Mucosa of descending colon (tissue), 3 donors: ENCODE measurements at regions not wholly inside any gene's neighbourhood (a gene's known extent, or its start where the extent isn't known, plus 50 kb on each side); places are given as distances from the start of the nearest gene placed in this dataset.

Source experiments
- ATAC-seq: fragments of 200-7000 bp; cut with Tn5 transposase; one replicate; pipeline ENCODE4 v1.9.1; 2020; ENCODE audit warnings: mild to moderate bottlenecking, moderate library complexity
- DNase-seq, 3 donors: peaks; one replicate each; pipeline ENCODE4 v3.0.0-alpha.2; 2020
- H3K36me3 ChIP-seq: fragments of 200-600 bp; one replicate; pipeline ENCODE4 v1.8.0; 2021; ENCODE audit warnings: low read depth, mild to moderate bottlenecking
- H3K4me1 ChIP-seq: fragments of 200-600 bp; one replicate; pipeline ENCODE4 v1.8.0; 2021; ENCODE audit warnings: low read depth, mild to moderate bottlenecking
- H3K4me3 ChIP-seq: fragments of 200-600 bp; one replicate; pipeline ENCODE4 v1.8.0; 2021; ENCODE audit warnings: mild to moderate bottlenecking
- H3K9me3 ChIP-seq: fragments of 200-600 bp; one replicate; pipeline ENCODE4 v1.8.0; 2021; ENCODE audit warnings: mild to moderate bottlenecking
- CTCF ChIP-seq: fragments of 200-600 bp; IDR thresholded peaks from one replicate; pipeline ENCODE4 v1.8.0; 2022; ENCODE audit warnings: antibody characterized with exemption, mild to moderate bottlenecking
- intact Hi-C, 2 donors: fragments of 100-400 bp; cut with DNase I in 1 of 2; cut with micrococcal nuclease in 1 of 2; formaldehyde crosslinking; loops; one replicate each; pipeline versions ENCODE4 v1.11.0 to v1.11.1; 2022; cut with DNase I, micrococcal nuclease
- donor health status: DM: no; HTN: no; CAD: no; lungs with moderate emphysema.
- donor health status: DM: no; HTN: no; CAD: no.
- donor health status: DM: no; HTN: yes; CAD: no.

GRCh38 chr1:68372487-68372886, 77.3 kb downstream of the RPE65 start:
- no peaks in the 10 kb centered on the region for H3K4me1 ChIP-seq
- intact Hi-C loops, result no loop called here
- no peaks in the 10 kb centered on the region for H3K9me3 ChIP-seq
- no peak for DNase-seq
- ATAC-seq, result no peak
- no peak overlapping the region for H3K4me3 ChIP-seq
- TF ChIP-seq CTCF, result no peak
- H3K36me3 ChIP-seq, result no peaks in the 10 kb centered on the region

GRCh38 chr1:68370101-68370915, 79.4 kb downstream of the RPE65 start:
- DNase-seq (no peak), ATAC-seq (no peak)
- no peaks in the 10 kb centered on the region for H3K9me3 ChIP-seq
- H3K36me3 ChIP-seq, result no peaks in the 10 kb centered on the region
- no peaks in the 10 kb centered on the region for H3K4me1 ChIP-seq
- TF ChIP-seq CTCF, result no peak
- no peak overlapping the region for H3K4me3 ChIP-seq
- intact Hi-C loops, result no loop called here

- H3K9me3 ChIP-seq, result no peaks in the 10 kb centered on the region
- intact Hi-C loops, result no loop called here
- H3K4me1 ChIP-seq, result no peaks in the 10 kb centered on the region
- H3K4me3 ChIP-seq, result no peak overlapping the region
- H3K36me3 ChIP-seq, result no peaks in the 10 kb centered on the region
- no peak for TF ChIP-seq CTCF
- ATAC-seq, result no peak
- DNase-seq, result no peak
Measured at GRCh38 chr1:68366572-68366971, 83.2 kb downstream of the RPE65 start.

- no peak for TF ChIP-seq CTCF
- DNase-seq, result no peak
- H3K4me1 ChIP-seq, result no peaks in the 10 kb centered on the region
- H3K4me3 ChIP-seq, result no peak overlapping the region
- H3K9me3 ChIP-seq, result no peaks in the 10 kb centered on the region
- intact Hi-C loops, result no loop called here
- ATAC-seq, result no peak
- H3K36me3 ChIP-seq, result no peaks in the 10 kb centered on the region
Measured at GRCh38 chr1:68365709-68366382, 83.9 kb downstream of the RPE65 start.

- Histone ChIP-seq H3K9me3 (no peaks in the 10 kb centered on the region), H3K36me3 (no peaks in the 10 kb centered on the region), H3K4me3 (no peak overlapping the region), H3K4me1 (no peaks in the 10 kb centered on the region)
- ATAC-seq (no peak), DNase-seq (no peak)
- intact Hi-C loops, result no loop called here
- no peak for TF ChIP-seq CTCF
Measured at GRCh38 chr1:68363339-68363738, 86.4 kb downstream of the RPE65 start.
